AG04449 (cell line): ENCODE measurements at regions not wholly inside any gene's neighbourhood (a gene's known extent, or its start where the extent isn't known, plus 50 kb on each side); places are given as distances from the start of the nearest gene placed in this dataset.

Experiments
- CTCF ChIA-PET: fragments of 350-600 bp; formaldehyde crosslinking; extraction: SDS; loops from one replicate; lab custom pipeline; 2021; ENCODE audit warnings: antibody characterized with exemption; lab: Yijun Ruan, JAX
- POLR2A ChIA-PET: fragments of 400-600, 350-600 bp; formaldehyde crosslinking; extraction: SDS; loops from one replicate; lab custom pipeline; 2020; ENCODE audit warnings: antibody characterized with exemption, inconsistent platforms; lab: Yijun Ruan, JAX
- DNase-seq: peaks from one replicate; pipeline ENCODE4 v3.0.0-alpha.2; 2010; ENCODE audit warnings: low read depth, low spot score
- H3K4me3 ChIP-seq: 2 replicates; pipeline ENCODE4 v1.5.1; 2011; ENCODE audit warnings: low read depth, mild to moderate bottlenecking, control low read depth, low read length
- CTCF ChIP-seq: IDR thresholded peaks from one replicate; pipeline ENCODE4 v1.5.1; 2011; ENCODE audit warnings: mild to moderate bottlenecking, moderate library complexity, low read length, control low read depth, inconsistent platforms; ENCODE audit not compliant: insufficient read depth; ENCODE audit errors: missing control alignments

GRCh38 chr11:115817844-115818468 lies 313.7 kb upstream of the CADM1 start:
- POLR2A ChIA-PET = no interaction called here
- CTCF ChIA-PET = no interaction called here
- DNase-seq = no peak
- TF ChIP-seq CTCF = no peak
- H3K4me3 ChIP-seq = no peak overlapping the region

GRCh38 chr11:115808351-115808940 lies 304.2 kb upstream of the CADM1 start:
- ChIA-PET POLR2A (no interaction called here), CTCF (no interaction called here)
- H3K4me3 ChIP-seq = no peak overlapping the region
- TF ChIP-seq CTCF = no peak
- no peak for DNase-seq

GRCh38 chr11:115806056-115806455 lies 301.8 kb upstream of the CADM1 start:
- TF ChIP-seq CTCF = no peak
- no peak overlapping the region for H3K4me3 ChIP-seq
- DNase-seq = no peak
- ChIA-PET CTCF (no interaction called here), POLR2A (no interaction called here)

GRCh38 chr11:115803073-115803740 lies 299.0 kb upstream of the CADM1 start:
- POLR2A ChIA-PET = no interaction called here
- no peak overlapping the region for H3K4me3 ChIP-seq
- CTCF ChIA-PET = no interaction called here
- TF ChIP-seq CTCF = no peak
- DNase-seq = no peak

- ChIA-PET CTCF (no interaction called here), POLR2A (no interaction called here)
- H3K4me3 ChIP-seq = no peak overlapping the region
- TF ChIP-seq CTCF = no peak
- no peak for DNase-seq
Measured at GRCh38 chr11:115802641-115803040, 298.4 kb upstream of the CADM1 start.

GRCh38 chr11:115792903-115793302 lies 288.7 kb upstream of the CADM1 start:
- no peak for DNase-seq
- H3K4me3 ChIP-seq = no peak overlapping the region
- CTCF ChIA-PET = no interaction called here
- no peak for TF ChIP-seq CTCF
- POLR2A ChIA-PET = no interaction called here
